HFFc6 (cell line): ENCODE measurements at regions not wholly inside any gene's neighbourhood (a gene's known extent, or its start where the extent isn't known, plus 50 kb on each side); places are given as distances from the start of the nearest gene placed in this dataset.

ENCODE experiments used
- DNase-seq: peaks from one replicate; pipeline ENCODE4 v3.0.0-alpha.2; 2018
- H3K27ac Mint-ChIP-seq: 2 replicates; pipeline ENCODE4 v1.8.0; 2020; ENCODE audit warnings: mild to moderate bottlenecking, mixed read lengths
- H3K27me3 Mint-ChIP-seq: 2 replicates; pipeline ENCODE4 v1.8.0; 2021; ENCODE audit warnings: mild to moderate bottlenecking, moderate library complexity, mixed read lengths; ENCODE audit not compliant: insufficient read depth
- H3K36me3 Mint-ChIP-seq: 2 replicates; pipeline ENCODE4 v1.8.0; 2021; ENCODE audit warnings: low read depth, mixed read lengths
- H3K4me1 Mint-ChIP-seq: 2 replicates; pipeline ENCODE4 v1.8.0; 2020; ENCODE audit warnings: low read depth, mixed read lengths
- H3K4me3 Mint-ChIP-seq: 2 replicates; pipeline ENCODE4 v1.8.0; 2020; ENCODE audit warnings: mild to moderate bottlenecking, moderate library complexity, mixed read lengths
- H3K9me3 Mint-ChIP-seq: 2 replicates; pipeline ENCODE4 v1.8.0; 2020; ENCODE audit warnings: mild to moderate bottlenecking, mixed read lengths
- TF ChIP-seq, protein P1 (sequence below): fragments of 200-600 bp; sonication (generic); IDR thresholded peaks from 2 replicates; pipeline ENCODE4 v1.5.0; 2021; ENCODE audit warnings: antibody characterized with exemption, mild to moderate bottlenecking

DNA sequence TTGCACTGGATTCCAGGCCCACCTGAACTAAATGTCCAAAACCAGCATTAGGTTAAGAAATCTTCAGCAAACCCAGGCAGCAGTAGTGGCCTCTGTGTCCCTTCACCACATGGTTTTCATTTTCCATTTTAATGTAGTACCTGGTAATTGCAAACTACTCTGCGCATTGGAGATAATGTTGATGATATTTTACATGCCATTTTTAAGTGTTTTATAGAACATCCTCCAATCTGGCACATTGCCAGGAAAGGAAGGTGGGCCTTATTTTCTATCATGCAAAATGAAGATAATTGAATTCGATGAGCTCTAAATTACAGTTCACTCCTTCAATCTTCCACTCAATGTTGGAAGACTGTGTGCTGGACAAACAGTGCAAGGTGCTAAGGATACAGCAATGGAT, 89.5 kb downstream of the ZC3H11B start:
- H3K27me3 Mint-ChIP-seq, result 0 out of 2 replicates have a peak, but pooled peaks cover 2% of the 10 kb centered on the region
- TF ChIP-seq, protein P1, sequence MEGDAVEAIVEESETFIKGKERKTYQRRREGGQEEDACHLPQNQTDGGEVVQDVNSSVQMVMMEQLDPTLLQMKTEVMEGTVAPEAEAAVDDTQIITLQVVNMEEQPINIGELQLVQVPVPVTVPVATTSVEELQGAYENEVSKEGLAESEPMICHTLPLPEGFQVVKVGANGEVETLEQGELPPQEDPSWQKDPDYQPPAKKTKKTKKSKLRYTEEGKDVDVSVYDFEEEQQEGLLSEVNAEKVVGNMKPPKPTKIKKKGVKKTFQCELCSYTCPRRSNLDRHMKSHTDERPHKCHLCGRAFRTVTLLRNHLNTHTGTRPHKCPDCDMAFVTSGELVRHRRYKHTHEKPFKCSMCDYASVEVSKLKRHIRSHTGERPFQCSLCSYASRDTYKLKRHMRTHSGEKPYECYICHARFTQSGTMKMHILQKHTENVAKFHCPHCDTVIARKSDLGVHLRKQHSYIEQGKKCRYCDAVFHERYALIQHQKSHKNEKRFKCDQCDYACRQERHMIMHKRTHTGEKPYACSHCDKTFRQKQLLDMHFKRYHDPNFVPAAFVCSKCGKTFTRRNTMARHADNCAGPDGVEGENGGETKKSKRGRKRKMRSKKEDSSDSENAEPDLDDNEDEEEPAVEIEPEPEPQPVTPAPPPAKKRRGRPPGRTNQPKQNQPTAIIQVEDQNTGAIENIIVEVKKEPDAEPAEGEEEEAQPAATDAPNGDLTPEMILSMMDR, result no peak
- H3K4me3 Mint-ChIP-seq, result no peak overlapping the region
- DNase-seq, result no peak
- no peak overlapping the region for H3K27ac Mint-ChIP-seq
- H3K9me3 Mint-ChIP-seq, result peaks cover 15% of the 10 kb centered on the region
- H3K36me3 Mint-ChIP-seq, result no peaks in the 10 kb centered on the region
- H3K4me1 Mint-ChIP-seq, result no peaks in the 10 kb centered on the region; the same call in 1 of the 2 replicates

DNA sequence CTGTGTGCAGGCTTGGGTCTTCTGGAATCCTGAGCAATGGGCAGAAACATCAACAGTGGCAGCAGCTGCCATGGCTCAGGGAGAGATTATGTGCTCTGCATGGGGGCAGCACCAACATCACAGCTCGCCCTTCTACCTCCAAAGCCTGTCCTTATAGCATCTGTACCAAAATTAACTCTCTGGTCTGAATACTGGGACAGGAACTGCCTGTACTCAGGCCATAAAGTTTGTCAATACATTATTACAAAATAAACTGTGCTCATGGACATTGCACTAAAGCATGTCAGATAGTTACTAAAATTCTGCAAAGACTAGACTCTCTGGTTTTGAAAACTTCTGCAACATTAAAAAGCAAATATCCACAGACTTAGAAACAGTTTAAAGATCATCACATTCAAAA, 91.6 kb downstream of the ZC3H11B start:
- no peak overlapping the region for H3K4me3 Mint-ChIP-seq
- TF ChIP-seq, protein P1, result no peak
- H3K27me3 Mint-ChIP-seq, result 0 out of 2 replicates have a peak, but pooled peaks cover 2% of the 10 kb centered on the region

DNA sequence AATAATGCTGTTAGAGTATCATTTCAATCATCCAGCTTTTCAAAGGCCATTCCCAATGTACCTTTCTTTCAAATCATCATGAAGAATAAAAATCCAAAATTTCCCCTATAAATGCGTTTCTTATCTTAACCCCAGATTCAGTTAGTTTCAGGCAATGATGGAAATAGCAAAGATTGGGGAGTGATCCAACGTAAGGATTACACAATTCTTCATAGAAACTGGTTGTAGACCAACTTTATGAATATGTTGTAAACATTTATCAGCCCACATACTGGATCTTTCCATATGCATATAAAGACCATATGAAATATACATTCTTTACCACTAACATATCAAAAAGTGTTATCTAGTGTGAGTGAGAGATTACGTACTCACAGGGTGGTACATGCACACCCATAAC, 92.7 kb downstream of the ZC3H11B start:
- Mint-ChIP-seq H3K4me3 (no peak overlapping the region), H3K4me1 (no peaks in the 10 kb centered on the region; the same call in 1 of the 2 replicates), H3K36me3 (no peaks in the 10 kb centered on the region), H3K27me3 (no peaks in the 10 kb centered on the region), H3K27ac (no peak overlapping the region), H3K9me3 (peaks cover 26% of the 10 kb centered on the region)
- TF ChIP-seq, protein P1, result no peak
- no peak for DNase-seq

More for the DNA sequence above, 91.6 kb downstream of the ZC3H11B start:
- peaks cover 29% of the 10 kb centered on the region for H3K9me3 Mint-ChIP-seq
- no peaks in the 10 kb centered on the region for H3K36me3 Mint-ChIP-seq
- H3K27ac Mint-ChIP-seq, result no peak overlapping the region
- no peak for DNase-seq
- H3K4me1 Mint-ChIP-seq, result no peaks in the 10 kb centered on the region; the same call in 1 of the 2 replicates

DNA sequence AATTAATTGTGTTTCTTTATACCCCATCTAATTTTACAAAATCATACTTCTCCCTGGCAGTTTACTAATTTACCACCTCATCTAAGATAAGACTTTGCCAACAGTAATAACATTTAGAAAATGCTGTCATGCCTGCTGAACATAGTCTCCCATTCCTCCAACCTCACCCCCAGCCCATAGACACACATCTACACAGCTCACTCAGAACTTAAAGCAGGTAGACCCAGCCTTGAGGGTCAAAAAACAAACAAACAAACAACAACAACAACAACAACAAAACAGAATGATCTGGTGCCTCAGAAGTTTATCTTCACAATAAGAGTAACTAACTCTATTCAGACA, 94.0 kb downstream of the ZC3H11B start:
- no peaks in the 10 kb centered on the region for H3K36me3 Mint-ChIP-seq
- no peak for DNase-seq
- H3K4me3 Mint-ChIP-seq, result no peak overlapping the region
- H3K27ac Mint-ChIP-seq, result no peak overlapping the region
- TF ChIP-seq, protein P1, result no peak
- H3K27me3 Mint-ChIP-seq, result no peaks in the 10 kb centered on the region
- H3K4me1 Mint-ChIP-seq, result no peaks in the 10 kb centered on the region; the same call in 1 of the 2 replicates
- H3K9me3 Mint-ChIP-seq, result peaks cover 26% of the 10 kb centered on the region

DNA sequence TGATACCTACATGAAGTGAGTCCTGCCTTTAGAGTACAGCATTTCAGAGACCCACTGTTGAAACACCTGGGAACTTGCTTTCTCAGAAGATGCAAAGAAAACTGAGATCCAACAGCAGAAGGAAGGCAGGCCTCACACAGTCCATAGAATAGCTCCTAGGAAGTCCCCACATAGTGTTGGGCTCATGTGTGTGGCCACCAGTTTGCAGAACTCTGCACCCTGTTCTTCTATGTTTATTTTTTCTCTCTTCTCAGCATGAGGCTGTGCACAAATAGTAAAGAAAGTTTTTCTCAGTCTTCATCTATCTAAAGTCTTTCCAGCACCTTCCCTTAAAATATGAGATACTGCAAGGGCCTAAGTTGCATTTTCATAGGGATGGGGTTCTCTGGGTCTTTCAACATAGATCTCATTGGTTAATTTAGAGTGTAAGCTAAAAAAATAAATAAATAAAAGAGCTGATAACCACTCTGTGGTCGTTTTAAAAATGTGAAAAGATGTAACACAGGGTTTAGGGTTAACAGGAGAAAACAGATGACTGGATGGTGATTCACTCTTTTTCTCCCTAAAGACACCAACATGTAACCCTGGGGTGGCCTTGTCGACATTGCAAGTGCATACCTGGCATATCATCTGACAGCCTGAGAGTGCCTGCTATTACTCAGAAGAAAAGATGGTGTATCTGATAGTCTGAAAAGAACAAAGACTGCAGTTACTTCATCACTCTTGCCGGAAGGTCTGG, 94.6 kb downstream of the ZC3H11B start:
- Mint-ChIP-seq H3K27ac (no peak overlapping the region), H3K27me3 (no peaks in the 10 kb centered on the region), H3K36me3 (no peaks in the 10 kb centered on the region), H3K4me3 (no peak overlapping the region), H3K4me1 (no peaks in the 10 kb centered on the region; the same call in 1 of the 2 replicates), H3K9me3 (peaks cover 26% of the 10 kb centered on the region)
- peak; percentile 27 for DNase-seq
- TF ChIP-seq, protein P1, result no peak
